SW 1271 (cell line): ENCODE measurements at regions not wholly inside any gene's neighbourhood (a gene's known extent, or its start where the extent isn't known, plus 50 kb on each side); places are given as distances from the start of the nearest gene placed in this dataset.

Experiments used
- DNase-seq, 2 experiments: peaks; one replicate each; lab custom pipeline; 2025; lab: John Stamatoyannopoulos, UW

- no peak for DNase-seq
Observed at GRCh38 chr21:27818847-27819246, 852.0 kb upstream of the ADAMTS5 start.

GRCh38 chr21:27817902-27818623, 851.2 kb upstream of the ADAMTS5 start:
- no peak for DNase-seq

GRCh38 chr21:27817074-27817473, 850.2 kb upstream of the ADAMTS5 start:
- DNase-seq: no peak

GRCh38 chr21:27816301-27816700, 849.4 kb upstream of the ADAMTS5 start:
- no peak for DNase-seq

- DNase-seq: no peak
Observed at GRCh38 chr21:27814226-27814625, 847.3 kb upstream of the ADAMTS5 start.

- no peak for DNase-seq
Observed at GRCh38 chr21:27813750-27814149, 846.9 kb upstream of the ADAMTS5 start.

- no peak for DNase-seq
Observed at GRCh38 chr21:27813344-27813743, 846.5 kb upstream of the ADAMTS5 start.

- no peak for DNase-seq
Observed at GRCh38 chr21:27812279-27812678, 845.4 kb upstream of the ADAMTS5 start.

GRCh38 chr21:27808923-27809322, 842.0 kb upstream of the ADAMTS5 start:
- no peak for DNase-seq

- DNase-seq: no peak
Observed at GRCh38 chr21:27807596-27807995, 840.7 kb upstream of the ADAMTS5 start.

GRCh38 chr21:27806281-27806680, 839.4 kb upstream of the ADAMTS5 start:
- no peak for DNase-seq

- no peak for DNase-seq
Observed at GRCh38 chr21:27805696-27806095, 838.8 kb upstream of the ADAMTS5 start.

- no peak for DNase-seq
Observed at GRCh38 chr21:27804515-27804914, 837.6 kb upstream of the ADAMTS5 start.

- no peak for DNase-seq
Observed at GRCh38 chr21:27803571-27803970, 836.7 kb upstream of the ADAMTS5 start.

GRCh38 chr21:27802816-27803475, 836.1 kb upstream of the ADAMTS5 start:
- peak in 1 of 2 experiments; percentile 1 for DNase-seq

GRCh38 chr21:27799861-27800260, 833.0 kb upstream of the ADAMTS5 start:
- DNase-seq: no peak

- DNase-seq: no peak
Observed at GRCh38 chr21:27796106-27796505, 829.2 kb upstream of the ADAMTS5 start.

- DNase-seq: no peak
Observed at GRCh38 chr21:27795418-27795817, 828.5 kb upstream of the ADAMTS5 start.

- no peak for DNase-seq
Observed at GRCh38 chr21:27793901-27794300, 827.0 kb upstream of the ADAMTS5 start.

GRCh38 chr21:27787046-27787445, 820.2 kb upstream of the ADAMTS5 start:
- DNase-seq: no peak

GRCh38 chr21:27779606-27780005, 812.7 kb upstream of the ADAMTS5 start:
- no peak for DNase-seq

GRCh38 chr21:27776925-27777553, 810.2 kb upstream of the ADAMTS5 start:
- DNase-seq: no peak

- DNase-seq: no peak
Observed at GRCh38 chr21:27772816-27773215, 805.9 kb upstream of the ADAMTS5 start.
